CD4-positive, alpha-beta T cell treated with Interleukin-2 at 100 ng/mL for 4 hours (primary cell): ENCODE measurements at regions not wholly inside any gene's neighbourhood (a gene's known extent, or its start where the extent isn't known, plus 50 kb on each side); places are given as distances from the start of the nearest gene placed in this dataset.
A peak's percentile ranks its signal among the peaks of the same experiment; 100 is the strongest.

Experiments
- DNase-seq: peaks from one replicate; pipeline ENCODE4 v3.0.0-alpha.2; 2020; ENCODE audit warnings: low spot score

DNA sequence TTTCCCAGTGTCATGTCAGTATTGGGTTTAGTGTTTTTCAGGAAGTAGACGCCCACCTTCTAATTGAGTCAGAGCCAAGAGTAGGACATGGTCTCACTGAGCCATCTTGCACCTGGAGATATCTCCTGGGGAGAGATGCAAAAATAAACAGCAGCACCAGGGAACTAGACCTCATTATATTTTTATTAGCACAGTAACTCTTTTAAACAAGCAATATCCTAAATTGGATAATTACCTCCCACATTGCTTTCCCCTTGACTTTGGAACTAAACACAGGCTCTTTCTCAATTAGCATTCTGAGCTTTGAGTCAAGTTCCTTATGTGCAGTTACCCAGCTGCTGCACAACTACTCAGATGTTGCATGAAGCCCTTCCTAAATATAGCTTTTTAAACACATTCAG, 175.4 kb downstream of the IBTK start:
- DNase-seq = no peak

DNA sequence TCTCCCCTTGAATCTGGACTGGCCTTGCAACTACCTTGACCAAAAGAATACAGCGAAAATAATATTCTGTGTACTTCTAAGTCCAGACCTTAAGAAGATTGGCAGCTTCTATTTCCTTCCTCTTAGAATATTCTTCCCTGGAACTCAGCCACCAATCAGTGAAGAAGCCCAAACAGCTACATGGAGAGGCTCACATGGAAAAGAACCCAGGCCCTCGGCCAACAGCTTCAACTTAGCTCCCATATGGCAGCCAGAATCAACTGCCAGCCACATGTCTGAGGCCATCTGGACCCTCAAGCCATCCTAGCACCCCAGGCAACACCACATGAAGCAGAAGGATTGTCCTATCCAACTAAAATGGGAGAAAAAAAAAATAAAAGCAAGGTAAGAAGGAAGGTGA, 178.8 kb downstream of the IBTK start:
- DNase-seq = no peak

DNA sequence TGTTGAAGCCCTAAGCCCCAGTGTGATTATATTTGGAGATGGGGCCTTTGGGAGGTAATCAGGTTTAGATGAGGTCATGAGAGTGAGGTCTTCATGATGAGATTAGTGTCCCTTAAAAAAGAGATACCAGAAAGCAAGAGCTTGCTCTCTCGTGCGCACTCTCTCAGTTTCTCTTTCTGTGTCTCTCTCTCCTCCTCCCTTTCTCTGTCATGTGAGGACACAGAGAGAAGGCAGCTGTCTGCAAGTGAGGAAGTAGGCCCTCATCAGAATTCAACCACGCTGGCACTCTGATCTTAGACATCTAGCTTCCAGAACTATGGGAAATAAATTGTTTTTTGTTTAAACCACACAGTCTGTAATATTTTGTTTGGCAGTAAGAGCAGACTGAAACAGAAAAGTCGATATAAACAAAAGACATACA, 180.5 kb downstream of the IBTK start:
- DNase-seq = no peak

- DNase-seq = no peak
Observed at GRCh38 chr6:82066196-82066595, 181.3 kb downstream of the IBTK start.

DNA sequence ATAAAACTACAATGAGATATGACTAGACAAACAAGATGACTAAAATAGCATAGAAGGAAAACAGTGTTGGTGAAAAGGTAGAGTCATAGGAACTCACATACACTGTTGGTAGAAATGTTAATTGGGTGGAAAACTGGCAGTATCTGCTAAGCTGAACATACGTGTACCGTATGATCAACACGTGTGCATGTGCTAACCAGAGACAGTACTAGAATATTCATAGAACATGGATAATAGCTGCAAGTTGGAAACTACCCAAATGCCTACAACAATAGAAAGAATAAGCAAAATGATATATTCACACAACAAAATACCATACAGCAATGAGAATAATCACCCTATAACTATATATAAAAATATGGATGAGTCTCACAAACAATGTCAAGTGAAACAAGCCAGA, 184.0 kb downstream of the IBTK start:
- DNase-seq = no peak

DNA sequence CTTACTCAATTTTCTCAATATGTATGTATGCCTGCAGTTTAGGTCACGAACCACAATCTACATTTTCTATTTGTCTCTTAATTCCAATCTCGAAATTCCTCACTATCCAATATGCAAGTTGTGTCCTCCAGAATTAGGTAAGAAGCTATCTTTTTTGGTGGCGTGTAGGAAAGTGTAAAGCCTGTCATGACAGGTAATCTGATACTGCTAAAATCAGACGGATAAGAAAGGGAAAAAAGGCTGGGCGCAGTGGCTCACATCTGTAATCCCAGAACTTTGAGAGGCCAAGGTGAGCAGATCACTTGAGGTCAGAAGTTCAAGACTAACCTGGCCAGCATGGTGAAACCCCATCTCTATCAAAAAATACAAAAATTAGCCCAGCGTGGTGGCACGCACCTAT, 185.3 kb downstream of the IBTK start:
- no peak for DNase-seq

GRCh38 chr6:82057846-82058554, 189.5 kb downstream of the IBTK start:
- no peak for DNase-seq

DNA sequence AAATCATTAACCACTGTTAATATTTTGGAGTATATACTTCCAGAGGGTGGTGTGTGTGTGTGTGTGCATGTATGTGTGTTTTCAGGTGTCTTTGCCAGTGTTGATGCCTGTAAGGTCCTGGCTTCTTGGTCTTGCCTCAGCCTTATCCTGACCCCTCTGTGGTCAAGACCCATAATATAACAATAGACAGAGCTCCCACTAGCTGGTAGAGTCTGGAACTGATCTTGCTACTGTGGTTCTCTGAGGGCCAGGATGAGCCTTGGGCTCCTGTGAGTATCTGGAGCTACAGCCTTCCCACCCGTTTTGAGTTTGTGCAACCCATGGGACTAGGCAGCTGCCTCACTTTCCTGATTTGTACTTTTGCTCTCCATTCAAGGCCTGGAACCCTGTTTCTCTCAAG, 191.0 kb downstream of the IBTK start:
- no peak for DNase-seq

DNA sequence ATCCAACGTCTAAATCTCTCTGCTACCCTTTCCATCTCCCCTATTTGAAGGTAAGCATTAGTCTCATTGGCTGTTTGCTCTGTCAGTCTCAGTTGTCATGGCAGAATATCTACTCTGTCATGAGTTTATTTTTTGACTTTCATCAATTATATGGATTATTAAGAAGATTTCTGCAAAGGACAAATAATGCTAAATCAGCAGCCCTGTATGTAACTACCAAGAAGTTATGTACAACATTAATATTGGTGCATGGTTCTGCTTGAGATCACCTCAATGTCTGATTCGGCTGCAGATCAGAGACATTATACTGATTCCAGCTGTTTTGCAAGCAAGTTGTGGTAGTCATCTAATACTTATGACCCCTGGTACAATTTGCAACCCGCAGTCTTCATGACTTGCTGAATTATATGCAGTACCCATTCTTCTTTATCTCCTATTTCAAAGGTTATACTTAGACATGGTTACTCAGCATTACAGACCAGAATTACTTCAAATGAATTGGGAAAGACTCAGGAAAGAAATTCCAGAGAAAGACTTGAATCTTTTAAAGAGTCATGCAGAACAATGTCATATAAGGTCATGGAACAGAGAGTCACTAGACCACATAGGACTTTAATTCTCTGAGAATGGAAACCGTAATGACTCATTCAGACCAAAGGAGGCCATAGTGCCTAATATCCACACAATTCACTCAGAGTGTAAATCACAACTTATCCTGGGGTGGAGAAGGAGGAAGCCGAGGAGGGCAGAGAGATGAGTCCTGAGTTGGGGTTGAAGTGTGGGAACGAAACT, 201.4 kb downstream of the IBTK start:
- DNase-seq = no peak

DNA sequence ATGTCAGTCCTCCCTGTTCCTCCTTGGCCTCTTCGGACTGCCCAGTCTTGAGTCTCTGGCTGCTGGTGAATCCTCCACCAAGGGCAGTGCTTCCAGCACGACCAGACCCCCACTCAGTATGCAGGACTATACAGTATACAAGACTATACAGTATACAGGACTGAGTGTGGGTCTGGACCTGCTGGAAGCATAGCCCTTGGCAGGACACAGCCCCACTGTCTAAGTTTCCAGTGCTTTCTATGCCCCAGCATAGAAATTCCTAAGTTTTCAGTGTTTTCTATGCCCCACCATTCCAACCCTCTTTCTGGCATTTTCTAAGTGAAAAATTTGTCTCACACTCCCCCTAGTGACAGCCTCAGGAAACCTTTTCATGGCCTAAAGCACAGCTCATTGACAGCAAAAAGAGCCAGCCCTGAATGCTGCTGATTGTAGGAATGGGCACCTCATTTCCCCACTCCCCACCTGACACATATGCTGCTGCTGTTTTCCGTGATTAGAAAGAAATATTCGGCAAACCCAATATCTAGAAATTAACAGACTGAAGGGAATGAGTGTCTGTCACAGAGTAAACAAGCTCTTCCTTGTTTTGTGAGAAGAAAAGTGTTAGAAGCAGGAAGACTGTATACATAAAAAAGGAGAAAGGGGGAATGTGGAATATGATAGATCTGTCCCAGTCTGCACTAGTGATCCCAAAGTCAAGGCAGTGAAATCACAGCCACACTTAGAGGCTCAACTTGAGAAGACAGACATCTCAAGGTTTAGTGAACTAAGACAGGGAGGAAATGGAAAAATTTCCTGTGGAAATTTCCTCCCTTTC, 206.9 kb downstream of the IBTK start:
- peak; percentile 1 for DNase-seq

DNA sequence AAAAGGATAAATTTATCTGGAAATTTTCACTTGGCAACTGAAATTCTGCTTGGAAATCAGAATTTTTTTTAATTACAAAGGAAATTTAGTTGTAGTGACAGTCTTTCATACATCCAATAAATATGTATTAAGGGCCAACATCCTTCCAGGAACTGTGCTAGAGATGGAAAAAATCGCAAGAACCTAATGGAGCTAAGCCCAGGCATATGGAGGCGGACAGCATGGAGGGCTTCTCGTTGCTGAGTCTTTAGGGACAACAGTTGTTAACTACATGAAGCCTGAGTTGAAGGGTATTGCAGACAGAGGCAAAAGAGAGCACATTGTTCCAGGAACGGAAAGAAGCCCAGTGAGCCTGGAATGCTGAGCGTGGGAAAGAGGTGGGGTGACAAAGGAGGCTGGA, 208.9 kb downstream of the IBTK start:
- DNase-seq = no peak

GRCh38 chr6:82035526-82035925, 212.0 kb downstream of the IBTK start:
- no peak for DNase-seq

DNA sequence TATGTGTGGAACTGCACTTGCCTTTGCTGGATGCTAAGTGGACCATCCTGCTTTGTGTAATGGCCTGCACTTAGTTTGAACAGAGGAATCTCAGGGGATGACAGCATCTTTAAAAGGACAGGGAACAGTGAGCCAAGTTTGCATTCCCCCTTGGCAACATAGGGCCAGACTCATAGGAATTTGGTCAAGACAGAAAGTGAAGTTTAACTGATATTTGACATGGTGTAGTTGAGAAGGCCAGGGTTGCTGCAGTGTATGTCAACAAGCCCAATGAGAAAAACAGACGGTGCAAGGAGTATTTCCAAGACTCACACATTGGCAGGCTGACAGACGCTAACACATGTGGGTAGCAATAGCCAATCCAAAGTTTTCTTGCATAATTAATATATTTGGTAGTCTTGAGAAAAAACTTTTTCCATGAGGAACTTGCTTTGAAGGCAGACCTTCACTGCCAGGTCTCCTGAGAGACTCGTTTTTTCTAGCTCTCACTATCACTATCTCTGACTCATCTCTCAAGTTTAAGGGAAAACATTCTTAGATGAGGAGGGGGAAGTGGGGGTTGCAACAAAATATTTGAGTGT, 213.8 kb downstream of the IBTK start:
- DNase-seq = no peak

DNA sequence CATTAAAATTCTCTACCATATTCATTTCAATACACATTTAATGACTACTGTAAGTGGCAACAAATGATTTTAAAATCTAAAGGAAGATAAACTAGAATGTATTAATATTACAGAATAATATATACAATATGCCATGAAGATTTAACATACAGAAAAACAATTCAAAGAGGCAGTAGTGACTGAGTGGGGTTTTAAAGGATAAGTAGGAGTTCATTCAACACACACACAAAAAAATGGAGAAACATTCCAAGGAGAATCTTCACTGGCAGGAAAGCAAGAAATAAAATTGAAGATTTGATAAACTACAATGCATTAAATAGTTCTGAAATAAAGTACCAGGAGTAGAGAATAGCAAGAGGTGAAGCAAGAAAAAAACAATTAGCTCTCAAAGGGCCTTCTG, 215.1 kb downstream of the IBTK start:
- DNase-seq = no peak

- DNase-seq = no peak
Observed at GRCh38 chr6:82030761-82031503, 216.6 kb downstream of the IBTK start.

GRCh38 chr6:82030301-82030700, 217.2 kb downstream of the IBTK start:
- DNase-seq = no peak

- no peak for DNase-seq
Observed at GRCh38 chr6:82025271-82025670, 222.3 kb downstream of the IBTK start.

- DNase-seq = no peak
Observed at GRCh38 chr6:82022614-82023129, 224.9 kb downstream of the IBTK start.

- no peak for DNase-seq
Observed at GRCh38 chr6:82017773-82018172, 229.8 kb downstream of the IBTK start.

DNA sequence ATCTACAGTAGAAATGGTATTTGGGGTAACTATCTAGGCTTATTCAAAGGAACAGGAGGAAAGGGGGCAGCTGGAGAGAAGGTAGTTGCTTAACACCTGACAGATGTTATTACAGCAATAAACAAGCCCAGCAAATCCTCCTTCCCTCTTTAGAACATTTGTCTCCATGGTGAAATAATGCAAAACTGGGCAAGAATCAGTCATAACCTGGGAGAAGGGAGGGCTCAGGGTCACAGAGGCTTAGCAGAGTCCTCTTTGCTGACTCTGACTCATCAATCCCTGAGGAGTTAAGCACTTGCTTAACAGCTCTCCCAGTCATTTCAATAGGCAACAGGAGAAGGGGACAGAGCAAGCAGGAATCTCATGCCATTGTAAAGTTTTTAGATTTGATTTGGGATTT, 230.3 kb downstream of the IBTK start:
- DNase-seq = no peak

- DNase-seq = no peak
Observed at GRCh38 chr6:82015526-82015925, 232.0 kb downstream of the IBTK start.

- no peak for DNase-seq
Observed at GRCh38 chr6:82015043-82015442, 232.5 kb downstream of the IBTK start.
